ENCODE measurements at regions not wholly inside any gene's neighbourhood (a gene's known extent, or its start where the extent isn't known, plus 50 kb on each side); places are given as distances from the start of the nearest gene placed in this dataset.

- no peak for TF ChIP-seq CTCF (IDR thresholded peaks at IDR 0.05; ENCODE audit: poor library complexity, severe bottlenecking)
- no peak for TF ChIP-seq POLR2AphosphoS5 (IDR thresholded peaks at IDR 0.05)
- TF ChIP-seq EZH2 (IDR thresholded peaks at IDR 0.05; ENCODE audit: borderline replicate concordance, insufficient read depth, low read length, poor library complexity, severe bottlenecking): no peak
- no peak for TF ChIP-seq SMC3 (conservative IDR thresholded peaks at IDR 0.05; ENCODE audit: poor library complexity)
- no peak for TF ChIP-seq TAF1 (IDR thresholded peaks at IDR 0.05; ENCODE audit: low read depth)
- TF ChIP-seq RAD21 (conservative IDR thresholded peaks at IDR 0.05): no peak
- TF ChIP-seq MXI1 (conservative IDR thresholded peaks at IDR 0.05; ENCODE audit: poor library complexity, severe bottlenecking): no peak
These were observed 98.9 kb upstream of the TAF11L2 start for GRCh38 chr5:17398866-17399835.

Data from neural cell (in vitro differentiated cells).